ENCODE measurements at regions not wholly inside any gene's neighbourhood (a gene's known extent, or its start where the extent isn't known, plus 50 kb on each side); places are given as distances from the start of the nearest gene placed in this dataset.

DNA sequence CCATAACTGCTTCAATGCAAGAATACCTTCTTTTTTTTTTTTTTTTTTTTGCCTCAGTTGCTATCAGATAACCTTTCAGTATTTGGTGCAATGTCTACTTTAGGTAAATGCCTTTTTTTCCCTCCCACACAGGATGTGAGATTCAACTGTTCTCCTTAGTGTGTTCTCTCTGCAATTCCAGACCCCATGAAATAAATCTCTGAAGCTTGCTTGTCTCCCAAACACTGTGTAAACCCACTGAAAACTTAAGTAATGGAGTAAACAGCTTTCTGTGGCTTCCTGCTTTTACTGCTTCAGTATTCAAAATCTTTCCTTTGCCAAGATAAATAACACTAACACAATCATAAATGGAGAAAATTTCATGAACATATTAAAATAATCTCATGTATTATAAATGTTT, 55.8 kb upstream of the CLEC14A start:
- no peaks in the 10 kb centered on the region for H3K36me3 Mint-ChIP-seq (ENCODE audit: low read depth)
- no peak overlapping the region for H3K4me3 Mint-ChIP-seq
- H3K27me3 Mint-ChIP-seq, result no peaks in the 10 kb centered on the region
- ATAC-seq, result no peak
- H3K27ac Mint-ChIP-seq, result no peak overlapping the region
- no peak for DNase-seq
- no peaks in the 10 kb centered on the region for H3K4me1 Mint-ChIP-seq
- H3K9me3 Mint-ChIP-seq, result no peaks in the 10 kb centered on the region

DNA sequence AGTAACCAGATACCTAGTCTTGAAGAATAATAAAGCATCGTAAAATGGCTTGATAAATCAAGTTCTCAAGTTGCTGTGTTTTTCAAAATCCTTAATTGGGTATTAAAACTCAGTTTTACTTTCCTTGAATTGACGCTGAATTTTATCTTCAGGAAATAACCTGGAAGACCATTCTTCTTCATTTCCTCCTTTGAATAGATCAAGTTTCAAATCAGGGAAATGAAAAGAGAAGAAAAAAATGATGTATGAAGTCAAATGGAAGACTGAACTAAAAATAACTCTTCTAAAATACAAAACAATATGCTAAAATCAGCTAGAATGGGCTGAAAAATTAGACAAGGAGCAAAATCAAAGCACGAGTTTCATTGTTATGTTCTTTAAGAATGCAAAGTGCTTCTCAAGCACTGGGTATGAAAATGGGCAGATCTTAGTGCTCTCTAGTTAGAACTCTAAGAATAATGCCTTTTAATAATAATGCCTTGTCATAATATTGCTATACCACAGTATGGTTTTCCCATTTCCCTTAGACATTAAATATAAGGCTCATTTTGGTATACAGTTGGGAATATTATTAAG, 54.6 kb upstream of the CLEC14A start:
- ATAC-seq (no peak), DNase-seq (no peak)
- Mint-ChIP-seq H3K27ac (no peak overlapping the region), H3K36me3 (ENCODE audit: low read depth) (no peaks in the 10 kb centered on the region), H3K4me1 (no peaks in the 10 kb centered on the region), H3K4me3 (no peak overlapping the region), H3K27me3 (no peaks in the 10 kb centered on the region), H3K9me3 (no peaks in the 10 kb centered on the region)

DNA sequence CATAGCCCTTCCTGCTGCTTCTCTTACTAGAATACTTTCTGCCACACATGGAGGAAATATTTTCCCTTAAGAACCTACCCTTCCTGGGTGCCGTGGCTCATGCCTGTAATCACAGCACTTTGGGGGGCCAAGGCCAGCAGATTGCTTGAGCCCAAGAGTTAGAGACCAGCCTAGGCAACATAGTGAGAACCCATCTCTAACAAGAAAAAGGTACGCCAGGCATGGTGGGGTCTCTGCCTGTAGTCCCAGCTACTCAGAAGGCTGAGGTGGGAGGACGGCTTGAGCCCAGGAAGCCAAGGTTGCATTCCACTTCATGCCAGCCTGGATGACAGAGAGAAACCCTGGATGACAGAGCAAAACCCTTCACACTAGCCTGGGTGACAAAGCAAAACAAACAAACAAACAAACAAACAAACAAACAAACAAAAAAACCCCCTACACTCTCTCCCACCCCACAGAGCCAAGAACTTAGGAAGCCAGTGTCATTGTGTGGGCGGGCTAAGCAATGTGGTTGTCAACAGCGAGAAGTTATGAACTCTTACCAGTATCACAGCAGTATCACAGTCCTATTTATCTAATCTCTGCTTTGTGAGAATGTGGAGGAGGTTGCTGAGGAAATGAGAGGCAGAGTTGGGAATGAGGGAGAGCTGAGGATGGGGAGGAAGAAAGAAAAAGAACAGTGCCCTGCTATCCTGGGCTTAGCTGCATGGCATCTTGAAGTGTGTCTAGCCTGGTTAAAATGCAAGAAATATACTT, 53.8 kb upstream of the CLEC14A start:
- Mint-ChIP-seq H3K27ac (no peak overlapping the region), H3K27me3 (no peaks in the 10 kb centered on the region), H3K4me1 (no peaks in the 10 kb centered on the region), H3K36me3 (ENCODE audit: low read depth) (no peaks in the 10 kb centered on the region), H3K9me3 (no peaks in the 10 kb centered on the region), H3K4me3 (no peak overlapping the region)
- DNase-seq, result no peak
- no peak for ATAC-seq
